Hypothalamus (tissue), 51 donors: ENCODE measurements at regions not wholly inside any gene's neighbourhood (a gene's known extent, or its start where the extent isn't known, plus 50 kb on each side); places are given as distances from the start of the nearest gene placed in this dataset.
"Not testable (repeated sequence)": the region's sequence is repeated elsewhere in the genome, so short reads cannot be mapped to it uniquely, and the experiment has no call there.

Experiments used
- DNase-seq, 51 donors: peaks; one replicate each; lab custom pipeline; 2025; lab: John Stamatoyannopoulos, UW

DNA sequence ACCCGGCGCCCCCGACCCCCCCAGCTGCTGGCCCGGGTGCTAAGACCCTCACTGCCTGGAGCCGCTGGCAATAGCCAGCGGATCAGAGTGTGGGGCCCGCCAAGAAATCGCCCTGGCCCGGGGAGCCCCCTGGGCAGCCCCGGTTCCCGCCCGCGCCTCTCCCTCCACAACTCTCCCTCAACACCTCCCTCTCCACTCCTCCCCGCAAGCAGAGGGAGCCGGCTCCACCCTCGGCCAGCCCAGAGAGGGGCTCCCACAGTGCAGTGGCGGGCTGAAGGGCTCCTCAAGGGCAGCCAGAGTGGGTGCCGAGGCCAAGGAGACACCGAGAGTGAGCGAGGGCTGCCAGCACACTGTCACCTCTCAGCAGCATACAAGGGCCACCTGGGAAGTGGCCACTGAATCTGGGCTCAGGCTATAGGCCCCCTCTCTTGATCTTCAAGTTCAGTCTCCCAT lies 385.5 kb downstream of the SEC14L1 start:
- no peak for DNase-seq

GRCh38 chr17:77526728-77527350 lies 386.1 kb downstream of the SEC14L1 start:
- peak in 3 of 51 donors; percentile 22 to 69 (median 25) for DNase-seq

DNA sequence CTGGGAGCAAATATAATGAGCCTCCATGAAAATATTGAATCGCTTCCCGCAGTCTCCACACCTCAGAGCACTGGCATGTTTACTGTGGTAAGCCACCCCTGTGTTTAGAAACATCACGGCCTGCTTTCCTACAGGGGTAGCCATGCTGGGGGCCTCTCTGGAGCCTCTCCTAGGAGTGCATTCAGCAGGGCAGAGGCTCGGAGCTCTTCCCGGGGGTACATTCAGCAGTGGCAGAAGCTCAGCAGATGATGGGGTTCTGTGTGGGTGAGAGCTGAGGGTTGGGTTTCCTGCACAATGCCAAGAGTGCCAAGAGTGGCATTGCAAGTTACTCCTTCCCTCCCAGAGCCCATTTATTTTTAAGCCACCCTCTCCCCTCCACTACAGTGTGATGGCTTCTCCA lies 386.6 kb downstream of the SEC14L1 start:
- DNase-seq = peak in 2 of 51 donors; percentile 5 to 69

DNA sequence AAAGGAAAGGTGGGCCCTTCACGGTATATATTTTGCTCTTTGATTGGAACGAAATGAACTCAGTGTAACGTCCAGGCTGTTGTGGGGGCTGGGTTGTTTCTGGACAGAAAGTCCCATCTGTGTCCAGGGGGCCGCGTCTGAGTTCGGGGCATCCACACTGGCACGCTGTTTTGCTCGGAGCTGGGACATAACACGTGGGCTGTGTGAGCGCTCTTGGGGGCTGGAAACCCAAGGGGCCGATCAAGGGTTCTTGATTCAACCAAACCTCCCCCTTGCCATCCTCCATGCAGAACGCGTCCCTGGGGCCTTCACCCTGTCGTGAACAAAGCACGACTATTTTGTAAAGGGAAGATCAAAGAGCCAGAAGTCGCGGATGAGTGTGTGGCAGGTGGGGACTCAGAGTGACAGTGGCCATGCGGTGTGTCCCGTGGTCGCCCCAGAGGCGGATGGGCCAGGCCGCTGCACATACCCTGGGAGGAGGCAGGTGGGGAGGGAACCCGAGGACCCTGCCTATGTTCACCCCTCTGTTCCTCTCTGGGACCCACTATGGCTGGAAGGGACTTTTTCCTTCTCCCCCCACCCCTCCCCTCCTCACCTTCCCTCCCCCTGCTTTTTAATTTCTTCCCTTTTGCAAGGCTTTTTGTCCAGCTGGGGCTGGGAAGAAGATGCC lies 387.2 kb downstream of the SEC14L1 start:
- peak in 1 of 51 donors; percentile 38 for DNase-seq

GRCh38 chr17:77528516-77529327 lies 388.0 kb downstream of the SEC14L1 start:
- peak in 17 of 51 donors; percentile 13 to 60 (median 33) for DNase-seq

DNA sequence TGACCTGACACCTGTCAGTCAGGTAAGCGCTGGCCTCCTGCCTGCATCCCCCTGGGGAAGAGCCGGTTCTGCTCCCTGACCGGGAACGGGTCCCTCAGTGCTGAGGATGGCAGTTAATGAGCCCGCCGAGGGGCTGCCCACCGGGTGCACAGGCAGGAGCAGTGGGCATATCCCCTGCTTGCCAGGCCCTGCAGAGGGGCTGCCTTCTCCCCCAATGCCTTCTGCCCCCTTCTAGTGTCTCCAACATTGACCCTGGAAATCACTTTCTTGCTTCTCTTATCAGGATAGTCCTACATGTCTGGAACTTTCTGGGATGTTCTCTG lies 388.5 kb downstream of the SEC14L1 start:
- no peak for DNase-seq

- DNase-seq = no peak
Measured at GRCh38 chr17:77530591-77530990, 389.8 kb downstream of the SEC14L1 start.

- DNase-seq = no peak
Measured at GRCh38 chr17:77531002-77531401, 390.2 kb downstream of the SEC14L1 start.

DNA sequence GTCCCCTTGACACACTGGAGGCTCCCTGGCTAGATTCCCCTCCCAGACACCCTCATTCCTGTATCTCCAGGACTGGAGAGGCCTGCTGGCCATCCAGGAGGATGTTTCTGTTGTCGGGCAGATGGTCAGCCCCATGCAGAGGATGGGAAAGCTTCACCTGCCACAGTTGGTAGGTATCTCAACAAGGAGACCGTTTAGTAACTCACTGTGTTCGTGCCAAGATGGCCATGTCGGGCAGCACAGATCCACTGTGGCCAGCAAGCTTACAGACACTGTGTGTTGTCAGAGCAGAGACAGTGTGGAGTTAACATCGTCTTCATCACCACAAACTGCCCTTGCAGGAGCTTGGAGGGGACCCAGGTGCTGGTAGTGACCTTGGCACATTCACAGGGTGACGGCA lies 390.9 kb downstream of the SEC14L1 start:
- DNase-seq = no peak

- DNase-seq = not testable (repeated sequence)
Measured at GRCh38 chr17:77533697-77534096, 392.9 kb downstream of the SEC14L1 start.

- DNase-seq = no peak
Measured at GRCh38 chr17:77534137-77534536, 393.4 kb downstream of the SEC14L1 start.

- DNase-seq = no peak
Measured at GRCh38 chr17:77535435-77535834, 394.7 kb downstream of the SEC14L1 start.

DNA sequence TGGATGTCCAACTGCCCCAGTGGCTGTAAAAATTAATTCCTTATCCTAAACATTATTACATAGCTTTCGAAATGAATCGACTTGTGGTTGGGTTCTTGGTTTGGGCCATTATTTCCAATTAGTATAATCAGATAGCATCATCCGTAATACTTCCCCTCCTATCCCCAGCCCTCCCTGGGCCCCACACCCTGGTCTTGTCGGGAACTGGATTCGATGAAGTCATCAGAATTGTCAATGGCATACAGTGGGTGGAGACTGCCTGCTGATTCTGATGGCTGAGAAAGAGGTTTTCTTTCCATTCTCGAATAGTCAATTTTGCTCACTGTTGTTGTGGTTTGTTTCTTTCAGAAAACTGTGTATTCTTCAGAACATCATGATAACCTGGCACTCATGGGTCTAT lies 395.1 kb downstream of the SEC14L1 start:
- DNase-seq = no peak

DNA sequence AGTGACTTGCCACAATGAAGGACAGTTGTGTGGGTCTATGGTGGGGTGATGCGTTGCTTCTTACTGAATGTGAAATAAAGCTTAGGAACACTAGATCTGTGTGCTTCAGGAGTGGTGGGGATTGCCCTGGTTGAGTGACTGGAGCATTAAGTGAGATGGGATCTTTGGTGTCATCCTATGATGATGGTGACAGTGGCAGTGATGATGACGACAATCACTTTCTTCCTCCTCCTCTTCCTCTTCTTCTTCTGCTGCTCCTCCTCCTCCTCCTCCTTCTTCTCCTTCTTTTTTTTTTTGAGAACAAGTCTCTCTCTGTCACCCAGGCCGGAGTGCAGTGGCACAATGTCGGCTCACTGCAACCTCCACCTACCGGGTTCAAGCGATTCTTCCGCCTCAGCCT lies 396.8 kb downstream of the SEC14L1 start:
- DNase-seq = no peak

- DNase-seq = no peak
Measured at GRCh38 chr17:77540531-77540930, 399.8 kb downstream of the SEC14L1 start.

DNA sequence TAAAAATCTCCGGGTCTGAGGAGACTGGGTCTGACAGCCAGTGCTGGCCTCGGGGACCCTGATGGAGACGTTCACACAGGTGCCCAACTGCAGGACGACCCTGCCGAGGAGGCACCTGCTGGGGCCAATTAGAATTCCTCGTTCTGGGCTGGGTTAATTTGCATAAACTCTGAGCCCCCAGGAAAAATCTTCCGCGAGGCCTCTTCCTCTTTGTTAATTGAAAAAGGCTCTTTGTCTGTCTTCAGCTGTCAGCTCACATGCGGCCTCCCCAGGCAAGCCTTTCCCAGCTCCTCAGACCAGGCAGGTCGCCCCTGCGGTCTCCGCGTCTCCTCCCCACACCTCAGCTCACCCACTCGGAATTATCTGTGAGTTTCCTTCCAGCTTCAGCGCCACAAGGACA lies 400.2 kb downstream of the SEC14L1 start:
- no peak for DNase-seq

- no peak for DNase-seq
Measured at GRCh38 chr17:77542011-77542410, 401.2 kb downstream of the SEC14L1 start.

DNA sequence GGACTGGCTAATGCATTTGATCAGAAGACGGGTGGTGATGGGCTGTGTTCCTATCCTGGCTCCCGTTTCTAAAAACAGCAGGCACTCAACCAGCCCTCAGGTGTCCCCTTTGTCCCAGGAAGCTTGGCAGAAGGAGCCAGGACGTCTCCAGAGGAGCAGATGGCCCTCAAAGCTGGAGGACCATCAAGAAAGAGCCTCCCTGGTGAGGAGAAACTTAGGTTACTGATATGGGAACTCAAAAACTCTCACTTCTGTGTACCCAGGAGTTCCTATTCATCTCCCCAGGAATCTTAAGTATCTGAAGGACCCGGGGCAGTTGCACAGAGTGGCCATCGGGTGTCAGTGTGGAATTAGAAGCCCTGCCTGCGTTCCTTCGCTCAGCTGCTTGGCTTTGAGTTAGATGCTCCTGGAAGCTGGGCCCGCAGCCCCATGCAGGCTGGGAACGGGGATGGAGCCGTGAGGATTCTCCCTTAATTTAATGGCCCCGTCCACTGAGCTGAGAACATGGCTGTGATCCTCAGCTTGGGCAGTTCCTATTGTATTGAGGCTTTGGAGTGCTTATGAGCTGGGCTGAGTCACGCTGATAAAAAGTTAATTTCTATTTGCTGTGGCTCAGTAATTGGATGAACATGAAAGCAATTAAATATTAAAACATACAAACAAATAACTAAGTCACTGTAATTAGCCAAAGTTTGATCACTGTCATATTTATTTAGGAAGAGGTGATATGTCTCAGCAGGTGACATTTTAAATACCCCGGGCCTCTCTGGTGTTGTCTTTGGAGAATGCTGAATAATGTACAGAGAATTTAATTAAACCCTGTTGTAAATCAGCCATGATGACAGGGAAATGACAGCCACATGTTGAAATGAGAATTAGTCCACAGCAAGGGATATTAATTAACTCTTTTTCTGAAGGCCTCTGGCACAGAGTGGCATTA lies 402.1 kb downstream of the SEC14L1 start:
- peak in 48 of 51 donors; percentile 10 to 87 (median 66) for DNase-seq

GRCh38 chr17:77543801-77544200 lies 403.0 kb downstream of the SEC14L1 start:
- no peak for DNase-seq

DNA sequence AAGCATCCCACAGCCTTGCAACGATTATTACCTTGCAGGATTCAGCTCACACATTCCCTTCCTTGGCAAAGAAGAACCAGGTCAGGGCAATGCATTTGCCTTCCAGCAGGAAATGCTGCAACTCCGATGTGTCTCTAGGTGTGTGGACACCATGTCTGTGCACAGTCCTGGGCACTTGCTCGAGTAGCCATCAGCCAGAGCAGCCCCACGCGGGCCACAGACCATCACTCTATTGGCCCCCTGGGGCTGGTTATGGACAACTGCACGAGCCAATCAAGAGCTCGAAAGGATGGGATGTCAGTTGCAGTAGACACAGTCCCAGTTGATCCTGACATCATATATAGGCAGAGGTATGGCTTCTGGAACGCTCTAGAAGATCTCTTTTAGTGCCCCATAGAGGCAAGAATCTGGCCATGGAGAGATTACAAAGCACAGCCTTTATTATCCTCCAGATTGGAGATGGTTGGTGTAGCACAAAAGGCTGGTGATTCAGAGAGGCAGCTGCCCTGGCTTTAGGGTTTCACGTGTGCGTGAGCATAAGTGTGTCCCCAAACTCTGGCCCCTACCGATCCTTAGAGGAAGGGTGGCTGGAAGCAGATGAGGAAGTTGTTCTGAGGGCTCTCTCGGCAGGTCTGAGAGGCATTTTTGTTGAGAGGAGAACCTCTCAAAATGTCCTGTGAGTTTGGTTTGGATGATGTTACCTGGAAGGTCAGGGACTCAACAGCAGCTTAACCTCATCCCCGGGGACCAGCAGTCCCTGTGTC lies 403.8 kb downstream of the SEC14L1 start:
- DNase-seq = no peak
